Prostate gland (tissue), 2 donors: ENCODE measurements at regions not wholly inside any gene's neighbourhood (a gene's known extent, or its start where the extent isn't known, plus 50 kb on each side); places are given as distances from the start of the nearest gene placed in this dataset.

Source experiments
- CTCF ChIP-seq, 4 experiments: fragments of 200-600 bp in 2 of 4; fragments of 450-650 bp in 2 of 4; sonication (generic) in 2 of 4; IDR thresholded peaks; 1 replicate in 3 of 4; 2 replicates in 1 of 4; pipeline ENCODE4 v1.5.1; 2016 to 2019; ENCODE audit warnings: antibody characterized with exemption in 4 of 4, mild to moderate bottlenecking in 2 of 4, moderate library complexity in 2 of 4
- POLR2A ChIP-seq: fragments of 450-650 bp; IDR thresholded peaks from one replicate; pipeline ENCODE4 v1.6.1; 2016; ENCODE audit warnings: antibody characterized with exemption, mild to moderate bottlenecking

GRCh38 chr3:17995769-17996168 lies 253.3 kb upstream of the TBC1D5 start:
- TF ChIP-seq CTCF (IDR thresholded peaks at IDR 0.05) (no peak), POLR2A (no peak)
